ENCODE measurements at regions not wholly inside any gene's neighbourhood (a gene's known extent, or its start where the extent isn't known, plus 50 kb on each side); places are given as distances from the start of the nearest gene placed in this dataset.

- H3K9me3 ChIP-seq (ENCODE audit: control insufficient read depth, insufficient read depth, low read length): no peaks in the 10 kb centered on the region
- H3K4me2 ChIP-seq (ENCODE audit: low read length): no peak overlapping the region
- no peaks in the 10 kb centered on the region for H3F3A ChIP-seq (ENCODE audit: control insufficient read depth, insufficient read depth)
- no peak overlapping the region for H3K4me3 ChIP-seq (ENCODE audit: low read length)
- no peaks in the 10 kb centered on the region for H3K79me2 ChIP-seq (ENCODE audit: control insufficient read depth, low read length)
- H3K9me2 ChIP-seq (replicated peaks; ENCODE audit: control insufficient read depth, low read length): no peaks in the 10 kb centered on the region
- no peak overlapping the region for H3K27ac ChIP-seq (ENCODE audit: low read depth, low read length)
- no peak for TF ChIP-seq EZH2phosphoT487 (IDR thresholded peaks at IDR 0.05; ENCODE audit: borderline replicate concordance, low read length)
- no peak for TF ChIP-seq CTCF (IDR thresholded peaks at IDR 0.05; ENCODE audit: low read depth, low read length, poor library complexity, severe bottlenecking)
- no peaks in the 10 kb centered on the region for H4K20me1 ChIP-seq (ENCODE audit: control insufficient read depth, insufficient read depth, low read depth, low read length)
- no peaks in the 10 kb centered on the region for H3K27me3 ChIP-seq (ENCODE audit: control insufficient read depth, low read length)
- no peaks in the 10 kb centered on the region for H3K4me1 ChIP-seq (ENCODE audit: control insufficient read depth, low read length)
- H3K36me3 ChIP-seq (ENCODE audit: control insufficient read depth, low read length): no peaks in the 10 kb centered on the region
Observed at GRCh38 chr9:102087141-102087540, 348.7 kb upstream of the GRIN3A start.

GRCh38 chr9:102085548-102085947 is 347.1 kb upstream of the GRIN3A start:
- Histone ChIP-seq H3K36me3 (ENCODE audit: control insufficient read depth, low read length) (no peaks in the 10 kb centered on the region), H3K4me3 (ENCODE audit: low read length) (no peak overlapping the region), H3K9me2 (replicated peaks; ENCODE audit: control insufficient read depth, low read length) (no peaks in the 10 kb centered on the region), H3K9me3 (ENCODE audit: control insufficient read depth, insufficient read depth, low read length) (no peaks in the 10 kb centered on the region), H3K4me1 (ENCODE audit: control insufficient read depth, low read length) (no peaks in the 10 kb centered on the region), H3K27me3 (ENCODE audit: control insufficient read depth, low read length) (no peaks in the 10 kb centered on the region), H3K4me2 (ENCODE audit: low read length) (no peak overlapping the region), H3K79me2 (ENCODE audit: control insufficient read depth, low read length) (no peaks in the 10 kb centered on the region), H3F3A (ENCODE audit: control insufficient read depth, insufficient read depth) (no peaks in the 10 kb centered on the region), H4K20me1 (ENCODE audit: control insufficient read depth, insufficient read depth, low read depth, low read length) (no peaks in the 10 kb centered on the region), H3K27ac (ENCODE audit: low read depth, low read length) (no peak overlapping the region)
- no peak for TF ChIP-seq EZH2phosphoT487 (IDR thresholded peaks at IDR 0.05; ENCODE audit: borderline replicate concordance, low read length)
- no peak for TF ChIP-seq CTCF (IDR thresholded peaks at IDR 0.05; ENCODE audit: low read depth, low read length, poor library complexity, severe bottlenecking)

GRCh38 chr9:102072059-102072764 is 333.8 kb upstream of the GRIN3A start:
- TF ChIP-seq EZH2phosphoT487 (IDR thresholded peaks at IDR 0.05; ENCODE audit: borderline replicate concordance, low read length) (no peak), CTCF (IDR thresholded peaks at IDR 0.05; ENCODE audit: low read depth, low read length, poor library complexity, severe bottlenecking) (no peak)
- no peaks in the 10 kb centered on the region for H3K27me3 ChIP-seq (ENCODE audit: control insufficient read depth, low read length)
- no peaks in the 10 kb centered on the region for H3K9me3 ChIP-seq (ENCODE audit: control insufficient read depth, insufficient read depth, low read length)
- no peaks in the 10 kb centered on the region for H3K9me2 ChIP-seq (replicated peaks; ENCODE audit: control insufficient read depth, low read length)
- H3F3A ChIP-seq (ENCODE audit: control insufficient read depth, insufficient read depth): no peaks in the 10 kb centered on the region
- H3K4me3 ChIP-seq (ENCODE audit: low read length): no peak overlapping the region
- no peak overlapping the region for H3K27ac ChIP-seq (ENCODE audit: low read depth, low read length)
- no peaks in the 10 kb centered on the region for H3K36me3 ChIP-seq (ENCODE audit: control insufficient read depth, low read length)
- H3K79me2 ChIP-seq (ENCODE audit: control insufficient read depth, low read length): no peaks in the 10 kb centered on the region
- no peaks in the 10 kb centered on the region for H3K4me1 ChIP-seq (ENCODE audit: control insufficient read depth, low read length)
- H3K4me2 ChIP-seq (ENCODE audit: low read length): no peak overlapping the region
- no peaks in the 10 kb centered on the region for H4K20me1 ChIP-seq (ENCODE audit: control insufficient read depth, insufficient read depth, low read depth, low read length)

Data from DOHH2 (cell line).